A549 (cell line): ENCODE measurements at regions not wholly inside any gene's neighbourhood (a gene's known extent, or its start where the extent isn't known, plus 50 kb on each side); places are given as distances from the start of the nearest gene placed in this dataset.

Experiments
- ATAC-seq, 2 experiments: fragments of 200-7000 bp in 1 of 2; fragments of >200 bp in 1 of 2; cut with Nextera tagmentation in 1 of 2; cut with Tn5 transposase in 1 of 2; 3 replicates each; pipeline versions ENCODE4 v1.8.0 to v1.9.1; 2018 to 2020; ENCODE audit warnings: mild to moderate bottlenecking in 1 of 2, moderate library complexity in 1 of 2
- CTCF ChIA-PET: fragments of 300-600 bp; sonication (Branson Sonifier 250); formaldehyde crosslinking; extraction: SDS; loops from one replicate; lab custom pipeline; 2021; ENCODE audit warnings: antibody characterized with exemption, inconsistent platforms; lab: Yijun Ruan, JAX
- POLR2A ChIA-PET: fragments of 350-600 bp; formaldehyde crosslinking; extraction: SDS; loops from one replicate; lab custom pipeline; 2021; ENCODE audit warnings: antibody characterized with exemption, inconsistent platforms; lab: Yijun Ruan, JAX
- DNase-seq, 2 experiments: peaks; one replicate each; pipeline versions ENCODE4 v3.0.0 to v3.0.0-alpha.2; 2011 to 2016; ENCODE audit warnings: low read depth in 1 of 2, low spot score in 1 of 2
- FAIRE-seq: peaks from 2 replicates; lab custom pipeline; 2011; peaks lifted over from hg19 to GRCh38; lab: Jason Lieb, UNC
- H3K27ac ChIP-seq, 2 experiments: fragments of >200 bp; sonication (Bioruptor Twin); formaldehyde crosslinking; 3 replicates each; pipeline ENCODE4 v1.5.1; 2016 to 2017
- H3K4me1 ChIP-seq: fragments of >200 bp; sonication (Bioruptor Twin); formaldehyde crosslinking; 3 replicates; pipeline ENCODE4 v1.6.1; 2016
- H3K4me2 ChIP-seq: fragments of >200 bp; sonication (Bioruptor Twin); formaldehyde crosslinking; 3 replicates; pipeline ENCODE4 v1.6.1; 2016
- H3K4me3 ChIP-seq: fragments of >200 bp; sonication (Bioruptor Twin); formaldehyde crosslinking; 3 replicates; pipeline ENCODE4 v1.5.1; 2016
- H3K9me3 ChIP-seq: fragments of >200 bp; sonication (Bioruptor Twin); formaldehyde crosslinking; 3 replicates; pipeline ENCODE4 v1.6.1; 2016
- BHLHE40 ChIP-seq: IDR thresholded peaks from 2 replicates; pipeline ENCODE4 v1.6.1; 2012; ENCODE audit warnings: low read depth, low read length, inconsistent platforms
- CHD2 ChIP-seq: fragments of 150-350 bp; IDR thresholded peaks from 2 replicates; pipeline ENCODE4 v1.6.1; 2014; ENCODE audit warnings: low read length; ENCODE audit not compliant: partially characterized antibody
- EP300 ChIP-seq, 2 experiments: fragments of >200 bp; sonication (Bioruptor Twin); formaldehyde crosslinking; IDR thresholded peaks; 2 replicates in 1 of 2; 3 replicates in 1 of 2; pipeline ENCODE4 v1.6.1; 2016 to 2017
- FOSB ChIP-seq: fragments of 250-450 bp; sonication (Bioruptor Pico); IDR thresholded peaks from 2 replicates; pipeline ENCODE4 v1.5.0; 2020; ENCODE audit warnings: mild to moderate bottlenecking, moderate library complexity
- FOXS1 ChIP-seq: fragments of 250-450 bp; sonication (Bioruptor Pico); IDR thresholded peaks from 2 replicates; pipeline ENCODE4 v1.5.0; 2020; ENCODE audit warnings: mild to moderate bottlenecking, moderate library complexity
- HOXB5 ChIP-seq: fragments of 250-450 bp; sonication (Bioruptor Pico); IDR thresholded peaks from 2 replicates; pipeline ENCODE4 v1.5.0; 2020; ENCODE audit warnings: mild to moderate bottlenecking, moderate library complexity
- JUN ChIP-seq, 2 experiments: fragments of >200 bp; sonication (Bioruptor Twin); formaldehyde crosslinking; IDR thresholded peaks; 2 replicates in 1 of 2; 3 replicates in 1 of 2; pipeline ENCODE4 v1.6.1; 2016 to 2017
- JUNB ChIP-seq: fragments of >200 bp; sonication (Bioruptor Twin); formaldehyde crosslinking; IDR thresholded peaks from 2 replicates; pipeline ENCODE4 v1.6.1; 2016
- KDM1A ChIP-seq: fragments of 200-600 bp; sonication (generic); IDR thresholded peaks from 2 replicates; pipeline ENCODE4 v1.6.1; 2016; ENCODE audit warnings: low read depth, mild to moderate bottlenecking
- MAFK ChIP-seq: fragments of 450-650 bp; IDR thresholded peaks from 2 replicates; pipeline ENCODE4 v1.6.1; 2014; ENCODE audit not compliant: partially characterized antibody
- NR3C1 ChIP-seq: fragments of >200 bp; sonication (Bioruptor Twin); formaldehyde crosslinking; IDR thresholded peaks from 3 replicates; pipeline ENCODE4 v1.6.1; 2017
- PHF8 ChIP-seq: fragments of 200-600 bp; sonication (generic); IDR thresholded peaks from 2 replicates; pipeline ENCODE4 v1.6.1; 2016; ENCODE audit warnings: low read depth, mild to moderate bottlenecking, antibody characterized with exemption, moderate library complexity, borderline replicate concordance
- RAD21 ChIP-seq, 2 experiments: fragments of >200 bp in 1 of 2; sonication (Bioruptor Twin) in 1 of 2; formaldehyde crosslinking in 1 of 2; IDR thresholded peaks in 1 of 2; conservative IDR thresholded peaks in 1 of 2; 2 replicates in 1 of 2; 3 replicates in 1 of 2; pipeline ENCODE4 v1.6.1; 2012 to 2018; ENCODE audit warnings: inconsistent platforms in 1 of 2
- RCOR1 ChIP-seq: fragments of 150-350 bp; IDR thresholded peaks from 2 replicates; pipeline ENCODE4 v1.6.1; 2014; ENCODE audit warnings: antibody characterized with exemption, low read length, low read depth
- RNF2 ChIP-seq: fragments of 200-600 bp; sonication (generic); IDR thresholded peaks from 2 replicates; pipeline ENCODE4 v1.6.1; 2016; ENCODE audit warnings: low read depth, mild to moderate bottlenecking, antibody characterized with exemption, moderate library complexity, borderline replicate concordance
- SREBF2 ChIP-seq: fragments of 450-650 bp; IDR thresholded peaks from 2 replicates; pipeline ENCODE4 v1.6.1; 2014; ENCODE audit warnings: mild to moderate bottlenecking, moderate library complexity
- TP53 ChIP-seq: fragments of 250-450 bp; sonication (Bioruptor Pico); IDR thresholded peaks from 2 replicates; pipeline ENCODE4 v1.5.0; 2021; ENCODE audit warnings: mild to moderate bottlenecking, moderate library complexity
- WGBS: methylation state at CpG from one replicate; pipeline ENCODE4 v1.1.6; 2017; ENCODE audit errors: missing lambda C conversion rate; 5-methylcytosine and 5-hydroxymethylcytosine counted together
- TF ChIP-seq, protein P1 (sequence below): IDR thresholded peaks from 2 replicates; pipeline ENCODE4 v1.6.1; 2012
- TF ChIP-seq, protein P2 (sequence below): fragments of 200-600 bp; sonication (generic); IDR thresholded peaks from 2 replicates; pipeline ENCODE4 v1.6.1; 2016; ENCODE audit warnings: antibody characterized with exemption, mild to moderate bottlenecking, moderate library complexity
- TF ChIP-seq, protein P3 (sequence below): fragments of >200 bp; sonication (Bioruptor Twin); formaldehyde crosslinking; IDR thresholded peaks from 3 replicates; pipeline ENCODE4 v1.5.1; 2016
- TF ChIP-seq, protein P4 (sequence below): fragments of 150-350 bp; IDR thresholded peaks from 2 replicates; pipeline ENCODE4 v1.6.1; 2014; ENCODE audit warnings: low read depth, mild to moderate bottlenecking, low read length
- TF ChIP-seq, protein P5 (sequence below): fragments of 250-450 bp; sonication (Bioruptor Pico); IDR thresholded peaks from 2 replicates; pipeline ENCODE4 v1.5.0; 2020; ENCODE audit warnings: low read depth, mild to moderate bottlenecking, moderate library complexity

DNA sequence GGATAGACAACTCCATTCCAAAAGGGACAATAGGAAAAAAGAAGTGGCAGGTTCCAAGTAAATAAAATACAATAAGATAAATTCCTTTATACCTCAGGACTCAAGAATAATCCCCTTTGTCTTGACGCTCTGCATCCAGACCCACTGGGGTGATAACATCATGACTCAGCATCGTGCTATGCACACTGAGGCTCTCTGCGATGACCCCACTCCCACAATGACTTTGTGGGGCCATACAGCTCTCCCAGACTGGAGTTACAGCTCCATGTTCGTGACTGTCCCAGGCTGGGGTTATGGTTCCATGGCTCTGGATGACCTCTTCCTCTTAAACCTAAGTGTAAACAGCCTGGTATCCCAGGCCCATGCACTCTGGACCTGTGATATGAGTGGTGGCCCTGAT is 254.5 kb upstream of the ADGRL3 start (continued):
- TF ChIP-seq, protein P1, sequence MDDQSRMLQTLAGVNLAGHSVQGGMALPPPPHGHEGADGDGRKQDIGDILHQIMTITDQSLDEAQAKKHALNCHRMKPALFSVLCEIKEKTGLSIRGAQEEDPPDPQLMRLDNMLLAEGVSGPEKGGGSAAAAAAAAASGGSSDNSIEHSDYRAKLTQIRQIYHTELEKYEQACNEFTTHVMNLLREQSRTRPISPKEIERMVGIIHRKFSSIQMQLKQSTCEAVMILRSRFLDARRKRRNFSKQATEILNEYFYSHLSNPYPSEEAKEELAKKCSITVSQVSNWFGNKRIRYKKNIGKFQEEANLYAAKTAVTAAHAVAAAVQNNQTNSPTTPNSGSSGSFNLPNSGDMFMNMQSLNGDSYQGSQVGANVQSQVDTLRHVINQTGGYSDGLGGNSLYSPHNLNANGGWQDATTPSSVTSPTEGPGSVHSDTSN: no peak
- TF ChIP-seq, protein P2, sequence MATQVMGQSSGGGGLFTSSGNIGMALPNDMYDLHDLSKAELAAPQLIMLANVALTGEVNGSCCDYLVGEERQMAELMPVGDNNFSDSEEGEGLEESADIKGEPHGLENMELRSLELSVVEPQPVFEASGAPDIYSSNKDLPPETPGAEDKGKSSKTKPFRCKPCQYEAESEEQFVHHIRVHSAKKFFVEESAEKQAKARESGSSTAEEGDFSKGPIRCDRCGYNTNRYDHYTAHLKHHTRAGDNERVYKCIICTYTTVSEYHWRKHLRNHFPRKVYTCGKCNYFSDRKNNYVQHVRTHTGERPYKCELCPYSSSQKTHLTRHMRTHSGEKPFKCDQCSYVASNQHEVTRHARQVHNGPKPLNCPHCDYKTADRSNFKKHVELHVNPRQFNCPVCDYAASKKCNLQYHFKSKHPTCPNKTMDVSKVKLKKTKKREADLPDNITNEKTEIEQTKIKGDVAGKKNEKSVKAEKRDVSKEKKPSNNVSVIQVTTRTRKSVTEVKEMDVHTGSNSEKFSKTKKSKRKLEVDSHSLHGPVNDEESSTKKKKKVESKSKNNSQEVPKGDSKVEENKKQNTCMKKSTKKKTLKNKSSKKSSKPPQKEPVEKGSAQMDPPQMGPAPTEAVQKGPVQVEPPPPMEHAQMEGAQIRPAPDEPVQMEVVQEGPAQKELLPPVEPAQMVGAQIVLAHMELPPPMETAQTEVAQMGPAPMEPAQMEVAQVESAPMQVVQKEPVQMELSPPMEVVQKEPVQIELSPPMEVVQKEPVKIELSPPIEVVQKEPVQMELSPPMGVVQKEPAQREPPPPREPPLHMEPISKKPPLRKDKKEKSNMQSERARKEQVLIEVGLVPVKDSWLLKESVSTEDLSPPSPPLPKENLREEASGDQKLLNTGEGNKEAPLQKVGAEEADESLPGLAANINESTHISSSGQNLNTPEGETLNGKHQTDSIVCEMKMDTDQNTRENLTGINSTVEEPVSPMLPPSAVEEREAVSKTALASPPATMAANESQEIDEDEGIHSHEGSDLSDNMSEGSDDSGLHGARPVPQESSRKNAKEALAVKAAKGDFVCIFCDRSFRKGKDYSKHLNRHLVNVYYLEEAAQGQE: no peak

DNA sequence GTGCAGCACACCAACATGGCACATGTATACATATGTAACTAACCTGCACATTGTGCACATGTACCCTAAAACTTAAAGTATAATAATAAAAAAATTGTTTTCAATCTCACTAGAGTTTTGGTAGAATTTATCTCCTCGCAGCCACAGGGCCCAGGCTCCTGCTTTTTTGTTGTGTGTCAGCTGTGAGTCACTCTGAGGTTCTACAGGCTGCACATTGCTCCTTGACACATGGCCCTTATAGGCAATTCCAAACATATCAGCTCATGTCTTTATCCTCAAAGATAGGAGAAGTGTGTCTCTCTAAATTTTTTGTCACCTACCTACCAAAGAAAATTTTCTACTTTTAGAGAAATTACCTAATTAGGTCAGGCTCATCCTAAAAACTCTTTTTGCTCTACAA is 252.1 kb upstream of the ADGRL3 start:
- ATAC-seq: no peak
- TF ChIP-seq NR3C1 (no peak), FOXS1 (no peak), PHF8 (no peak), FOSB (CRISPR knock-in tag) (no peak), BHLHE40 (no peak), HOXB5 (CRISPR knock-in tag) (no peak), RCOR1 (no peak), KDM1A (no peak), CHD2 (no peak), TP53 (CRISPR knock-in tag) (no peak), JUN (IDR thresholded peaks at IDR 0.05) (no peak), JUNB (no peak), MAFK (no peak)
- TF ChIP-seq, protein P3, sequence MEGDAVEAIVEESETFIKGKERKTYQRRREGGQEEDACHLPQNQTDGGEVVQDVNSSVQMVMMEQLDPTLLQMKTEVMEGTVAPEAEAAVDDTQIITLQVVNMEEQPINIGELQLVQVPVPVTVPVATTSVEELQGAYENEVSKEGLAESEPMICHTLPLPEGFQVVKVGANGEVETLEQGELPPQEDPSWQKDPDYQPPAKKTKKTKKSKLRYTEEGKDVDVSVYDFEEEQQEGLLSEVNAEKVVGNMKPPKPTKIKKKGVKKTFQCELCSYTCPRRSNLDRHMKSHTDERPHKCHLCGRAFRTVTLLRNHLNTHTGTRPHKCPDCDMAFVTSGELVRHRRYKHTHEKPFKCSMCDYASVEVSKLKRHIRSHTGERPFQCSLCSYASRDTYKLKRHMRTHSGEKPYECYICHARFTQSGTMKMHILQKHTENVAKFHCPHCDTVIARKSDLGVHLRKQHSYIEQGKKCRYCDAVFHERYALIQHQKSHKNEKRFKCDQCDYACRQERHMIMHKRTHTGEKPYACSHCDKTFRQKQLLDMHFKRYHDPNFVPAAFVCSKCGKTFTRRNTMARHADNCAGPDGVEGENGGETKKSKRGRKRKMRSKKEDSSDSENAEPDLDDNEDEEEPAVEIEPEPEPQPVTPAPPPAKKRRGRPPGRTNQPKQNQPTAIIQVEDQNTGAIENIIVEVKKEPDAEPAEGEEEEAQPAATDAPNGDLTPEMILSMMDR: no peak
- TF ChIP-seq, protein P4, sequence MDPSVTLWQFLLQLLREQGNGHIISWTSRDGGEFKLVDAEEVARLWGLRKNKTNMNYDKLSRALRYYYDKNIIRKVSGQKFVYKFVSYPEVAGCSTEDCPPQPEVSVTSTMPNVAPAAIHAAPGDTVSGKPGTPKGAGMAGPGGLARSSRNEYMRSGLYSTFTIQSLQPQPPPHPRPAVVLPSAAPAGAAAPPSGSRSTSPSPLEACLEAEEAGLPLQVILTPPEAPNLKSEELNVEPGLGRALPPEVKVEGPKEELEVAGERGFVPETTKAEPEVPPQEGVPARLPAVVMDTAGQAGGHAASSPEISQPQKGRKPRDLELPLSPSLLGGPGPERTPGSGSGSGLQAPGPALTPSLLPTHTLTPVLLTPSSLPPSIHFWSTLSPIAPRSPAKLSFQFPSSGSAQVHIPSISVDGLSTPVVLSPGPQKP: no peak
- TF ChIP-seq, protein P5, sequence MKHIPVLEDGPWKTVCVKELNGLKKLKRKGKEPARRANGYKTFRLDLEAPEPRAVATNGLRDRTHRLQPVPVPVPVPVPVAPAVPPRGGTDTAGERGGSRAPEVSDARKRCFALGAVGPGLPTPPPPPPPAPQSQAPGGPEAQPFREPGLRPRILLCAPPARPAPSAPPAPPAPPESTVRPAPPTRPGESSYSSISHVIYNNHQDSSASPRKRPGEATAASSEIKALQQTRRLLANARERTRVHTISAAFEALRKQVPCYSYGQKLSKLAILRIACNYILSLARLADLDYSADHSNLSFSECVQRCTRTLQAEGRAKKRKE: no peak
- WGBS: 0% methylated on average over 1 of the region's 1 CpG
- Histone ChIP-seq H3K4me1 (no peaks in the 10 kb centered on the region), H3K9me3 (no peaks in the 10 kb centered on the region), H3K4me3 (no peak overlapping the region), H3K27ac (no peak overlapping the region), H3K4me2 (no peak overlapping the region)
- DNase-seq: no peak
- POLR2A ChIA-PET: no interaction called here
- no peak for FAIRE-seq
- CTCF ChIA-PET: no interaction called here

DNA sequence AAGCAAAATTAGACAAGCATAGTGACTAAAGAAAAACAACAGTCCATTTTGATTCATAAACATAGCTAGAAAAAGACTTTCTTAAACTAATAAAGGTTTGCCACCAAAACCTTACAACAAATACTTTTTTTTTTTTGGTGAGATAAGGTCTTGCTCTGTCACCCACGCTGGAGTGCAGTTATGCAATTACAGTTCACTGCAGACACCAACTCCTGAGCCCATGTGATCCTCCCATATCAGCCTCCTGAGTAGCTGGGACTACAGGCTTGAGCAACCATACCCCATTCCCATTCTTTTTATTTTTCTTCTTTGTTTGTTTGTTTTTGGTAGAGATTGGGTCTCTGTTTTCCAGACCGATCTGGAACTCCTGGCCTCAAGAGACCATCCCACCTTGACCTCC is 247.2 kb upstream of the ADGRL3 start:
- CTCF ChIA-PET: no interaction called here
- DNase-seq: no peak
- TF ChIP-seq, protein P1: no peak
- TF ChIP-seq, protein P3: no peak
- TF ChIP-seq, protein P4: no peak
- TF ChIP-seq JUNB (no peak), RAD21 (conservative IDR thresholded peaks at IDR 0.05 in 1 of 2, IDR thresholded peaks at IDR 0.05 in 1 of 2) (no peak), EP300 (IDR thresholded peaks at IDR 0.05) (no peak), RNF2 (no peak), SREBF2 (no peak)

More for the DNA sequence above, 247.2 kb upstream of the ADGRL3 start:
- H3K9me3 ChIP-seq: no peaks in the 10 kb centered on the region
- H3K27ac ChIP-seq: no peak overlapping the region
- ATAC-seq: no peak
- no peaks in the 10 kb centered on the region for H3K4me1 ChIP-seq
- POLR2A ChIA-PET: no interaction called here
- 0% methylated on average over 2 of the region's 2 CpGs for WGBS
- no peak for FAIRE-seq
- H3K4me3 ChIP-seq: no peak overlapping the region
- H3K4me2 ChIP-seq: no peak overlapping the region
